HG03575 (cell line): ENCODE measurements at regions not wholly inside any gene's neighbourhood (a gene's known extent, or its start where the extent isn't known, plus 50 kb on each side); places are given as distances from the start of the nearest gene placed in this dataset.
"Not testable (repeated sequence)": the region's sequence is repeated elsewhere in the genome, so short reads cannot be mapped to it uniquely, and the experiment has no call there.

Experiments
- ATAC-seq: cut with Tn5 transposase; IDR thresholded peaks from one replicate; pipeline ENCODE4 v1.9.1; 2021; ENCODE audit not compliant: unreplicated experiment, insufficient number of reproducible peaks, low FRiP score; ENCODE audit errors: extremely low read depth

- ATAC-seq, result no peak
These were observed 152.3 kb downstream of the SUDS3 start for GRCh38 chr12:118528625-118529024.

DNA sequence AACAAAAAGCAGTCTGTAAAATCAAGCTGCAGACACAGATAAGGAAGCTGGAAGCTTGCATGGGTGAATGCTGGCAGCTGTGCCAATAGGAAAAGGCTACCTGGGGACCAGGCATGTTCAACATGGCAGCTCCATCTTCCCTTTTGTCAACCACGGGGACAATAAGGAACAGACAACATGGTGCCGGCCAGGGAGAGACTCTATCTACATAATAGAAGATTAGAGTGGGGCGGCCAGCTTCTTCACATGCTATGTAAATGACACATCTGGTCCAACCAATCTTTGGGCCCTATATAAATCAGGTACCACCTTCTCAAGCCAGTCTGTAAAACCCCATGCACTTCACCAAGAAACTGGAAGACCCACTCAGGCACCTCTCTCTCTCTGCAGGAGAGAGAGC, 157.6 kb downstream of the SUDS3 start:
- ATAC-seq, result no peak

- ATAC-seq, result no peak
These were observed 160.1 kb downstream of the SUDS3 start for GRCh38 chr12:118536306-118536906.

- no peak for ATAC-seq
These were observed 161.1 kb downstream of the SUDS3 start for GRCh38 chr12:118537481-118537917.

GRCh38 chr12:118541071-118541470, 164.7 kb downstream of the SUDS3 start:
- ATAC-seq, result no peak

DNA sequence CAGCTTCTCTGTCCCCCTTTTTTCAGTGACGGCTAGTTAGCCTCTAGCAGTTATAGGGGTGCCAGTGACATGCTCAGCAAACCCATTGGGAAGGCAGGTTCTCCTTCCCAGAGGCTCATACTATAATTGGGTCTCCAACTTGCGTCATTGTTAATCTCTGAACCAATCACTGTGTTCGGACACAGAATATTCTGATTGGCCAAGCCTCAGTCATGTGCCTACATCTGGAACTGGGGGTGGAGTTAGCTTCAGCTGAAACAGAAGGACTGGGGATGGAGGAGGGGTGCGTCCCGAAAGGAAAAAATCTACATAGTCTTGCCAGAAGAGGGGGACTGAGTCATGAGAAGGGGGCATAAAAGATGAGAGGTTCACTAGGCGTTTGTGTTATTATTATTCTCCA, 165.6 kb downstream of the SUDS3 start:
- ATAC-seq, result no peak

DNA sequence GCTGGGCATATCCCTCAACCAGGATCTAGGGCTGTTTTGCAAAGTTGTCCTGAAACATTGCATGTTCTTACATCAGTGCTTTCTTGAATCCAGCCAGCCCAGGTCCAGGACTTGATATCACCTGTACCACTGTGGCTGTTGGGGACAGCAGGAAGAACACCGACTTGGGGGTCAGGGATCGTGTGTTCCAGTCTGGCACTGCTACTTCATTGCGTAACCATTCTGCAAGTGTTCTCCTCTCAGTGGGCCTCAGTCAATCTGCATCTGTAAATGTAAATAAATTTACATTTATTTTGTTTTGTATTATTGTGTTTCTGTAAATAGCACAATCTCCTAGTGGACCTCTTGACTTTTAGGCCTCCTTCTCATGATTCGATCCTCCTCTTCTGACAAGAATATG, 167.3 kb downstream of the SUDS3 start:
- no peak for ATAC-seq

- no peak for ATAC-seq
These were observed 168.2 kb downstream of the SUDS3 start for GRCh38 chr12:118544569-118544968.

DNA sequence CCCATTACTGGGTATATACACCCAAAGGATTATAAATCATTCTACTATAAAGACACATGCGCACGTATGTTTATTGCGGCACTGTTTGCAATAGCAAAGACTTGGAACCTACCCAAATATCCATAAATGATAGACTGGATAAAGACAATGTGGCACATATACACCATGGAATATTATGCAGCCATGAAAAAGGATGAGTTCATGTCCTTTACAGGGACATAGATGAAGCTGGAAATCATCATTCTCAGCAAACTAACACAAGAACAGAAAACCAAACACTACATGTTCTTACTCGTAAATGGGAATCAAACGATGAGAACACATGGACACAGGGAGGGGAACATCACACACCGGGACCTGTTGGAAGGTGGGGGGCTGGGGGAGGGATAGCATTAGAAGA, 171.3 kb downstream of the SUDS3 start:
- not testable (repeated sequence) for ATAC-seq

DNA sequence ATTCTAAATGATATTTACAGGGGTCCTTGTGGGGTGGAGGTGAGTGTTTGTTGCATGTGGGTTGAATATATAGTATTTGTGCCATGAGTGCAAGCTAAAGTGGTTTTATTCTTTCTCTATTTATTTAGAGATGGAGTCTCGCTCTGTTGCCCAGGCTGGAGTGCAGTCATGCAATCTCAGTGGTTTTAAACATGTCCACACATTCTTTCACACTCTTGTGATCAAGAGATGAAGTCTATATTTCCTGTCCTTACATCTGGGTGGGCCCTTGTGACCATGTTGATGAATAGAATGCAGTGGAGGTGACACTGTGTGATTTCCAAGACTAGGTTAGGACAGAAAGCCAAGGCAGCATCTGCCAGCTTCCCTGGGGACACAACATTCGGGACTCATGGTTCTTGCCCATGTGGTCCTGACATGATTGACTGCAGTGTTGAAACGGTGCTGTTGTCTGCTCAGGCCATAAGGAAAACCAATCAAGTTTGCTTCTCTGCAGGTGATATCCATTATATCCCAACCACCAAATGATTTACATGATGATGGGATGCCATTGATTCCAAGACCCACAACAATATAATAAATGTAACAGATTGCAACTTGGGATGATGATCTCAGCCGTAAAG, 172.6 kb downstream of the SUDS3 start:
- ATAC-seq, result no peak

- ATAC-seq, result no peak
These were observed 173.2 kb downstream of the SUDS3 start for GRCh38 chr12:118549510-118549980.

GRCh38 chr12:118553856-118554504, 177.6 kb downstream of the SUDS3 start:
- no peak for ATAC-seq

DNA sequence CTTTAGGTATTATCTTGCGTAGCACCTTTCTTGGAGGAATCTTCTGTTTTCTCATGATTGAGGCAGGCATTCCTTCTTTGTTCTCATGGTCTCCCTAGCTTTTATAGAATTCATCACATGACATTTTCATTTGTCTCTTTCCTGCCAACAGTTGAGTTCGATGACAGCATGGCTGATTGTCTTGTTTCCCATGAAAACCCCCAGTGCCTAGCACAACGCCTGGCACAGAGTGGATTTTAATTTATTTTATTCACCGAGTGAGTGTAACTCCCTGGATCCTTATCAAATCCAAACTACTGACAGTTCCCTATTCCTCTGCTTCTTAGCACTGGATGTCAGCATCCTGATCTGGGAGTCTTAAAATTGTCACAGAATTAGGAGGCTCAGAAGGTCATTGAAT, 182.6 kb downstream of the SUDS3 start:
- no peak for ATAC-seq

GRCh38 chr12:118560733-118561132, 184.4 kb downstream of the SUDS3 start:
- no peak for ATAC-seq

DNA sequence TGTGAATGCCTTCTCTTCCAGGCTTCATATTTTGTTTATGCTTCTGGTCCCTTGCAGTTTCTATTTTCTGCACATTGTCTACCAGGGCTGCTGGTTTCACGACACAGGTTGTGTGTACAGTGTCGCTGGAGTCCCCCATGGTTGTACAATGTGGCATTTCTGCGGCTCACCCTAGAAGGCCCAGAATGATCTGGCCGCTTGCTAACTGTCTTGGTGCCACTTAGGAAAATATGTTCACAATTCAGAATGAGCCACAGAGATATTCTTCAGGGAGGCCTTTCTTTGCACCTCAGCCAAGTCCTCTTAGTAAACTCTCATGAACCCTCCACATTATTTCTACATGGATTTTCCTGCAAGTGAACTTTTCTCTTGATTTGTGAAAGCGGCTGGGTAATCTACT, 195.4 kb downstream of the SUDS3 start:
- no peak for ATAC-seq

DNA sequence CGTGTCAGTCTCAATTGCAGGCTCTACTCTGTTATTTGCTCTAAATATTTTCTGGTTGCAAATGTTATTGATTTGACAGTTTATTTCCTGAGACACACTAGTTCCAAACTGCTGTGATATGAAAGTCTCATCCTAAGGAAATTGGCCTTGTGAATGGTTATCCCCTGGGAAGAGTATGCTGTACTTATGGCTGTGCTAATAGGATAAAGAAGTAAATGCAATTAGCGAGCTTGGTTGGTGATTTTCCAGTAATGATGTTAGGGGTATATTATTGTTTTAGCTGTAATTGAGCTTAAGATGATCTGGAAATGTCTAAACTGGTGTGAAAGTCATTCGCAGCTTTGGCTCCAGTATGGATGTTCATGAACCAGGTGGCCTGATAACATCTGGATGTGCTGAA, 197.9 kb downstream of the SUDS3 start:
- ATAC-seq, result no peak

DNA sequence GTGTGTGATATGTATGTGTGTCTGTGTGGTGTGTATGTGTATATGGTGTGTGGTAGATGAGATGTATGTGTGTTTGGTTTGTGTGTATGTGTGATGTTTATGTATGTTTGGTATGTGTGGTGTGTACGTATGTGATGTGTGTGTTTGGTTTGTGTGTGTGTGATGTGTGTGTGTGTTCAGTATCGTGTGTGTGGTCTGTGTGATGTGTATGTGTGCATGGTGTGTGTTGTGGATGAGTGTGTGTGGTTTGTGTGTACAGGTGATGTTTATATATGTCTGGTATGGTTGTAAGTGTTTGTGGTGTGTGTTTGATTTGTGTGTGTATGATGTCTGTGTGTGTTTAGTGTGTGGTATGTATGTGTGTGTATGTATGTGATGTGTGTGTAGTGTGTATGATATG, 199.4 kb downstream of the SUDS3 start:
- ATAC-seq, result no peak

- no peak for ATAC-seq
These were observed 205.0 kb downstream of the SUDS3 start for GRCh38 chr12:118581371-118581770.

DNA sequence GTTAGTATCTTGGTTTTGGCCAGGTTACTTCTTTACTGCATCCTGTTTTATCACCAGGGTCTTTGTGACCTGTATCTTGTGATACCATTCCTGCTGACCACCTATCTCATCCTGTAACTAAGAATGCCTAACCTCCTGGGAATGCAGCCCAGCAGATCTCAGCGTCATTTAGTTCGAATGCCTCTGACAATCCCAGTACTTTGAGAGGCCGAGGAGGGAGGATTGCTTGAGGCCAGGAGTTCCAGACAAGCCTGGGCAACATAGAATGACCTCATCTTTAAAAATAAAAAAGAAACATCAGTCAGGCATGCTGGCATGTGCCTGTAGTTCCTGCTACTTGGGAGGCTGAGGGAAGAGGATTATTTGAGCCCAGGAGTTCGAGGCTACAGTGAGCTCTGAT, 206.5 kb downstream of the SUDS3 start:
- ATAC-seq, result no peak

GRCh38 chr12:118586433-118586832, 210.1 kb downstream of the SUDS3 start:
- ATAC-seq, result no peak
